ENCODE measurements at regions not wholly inside any gene's neighbourhood (a gene's known extent, or its start where the extent isn't known, plus 50 kb on each side); places are given as distances from the start of the nearest gene placed in this dataset.
"Not testable (repeated sequence)": the region's sequence is repeated elsewhere in the genome, so short reads cannot be mapped to it uniquely, and the experiment has no call there.

DNA sequence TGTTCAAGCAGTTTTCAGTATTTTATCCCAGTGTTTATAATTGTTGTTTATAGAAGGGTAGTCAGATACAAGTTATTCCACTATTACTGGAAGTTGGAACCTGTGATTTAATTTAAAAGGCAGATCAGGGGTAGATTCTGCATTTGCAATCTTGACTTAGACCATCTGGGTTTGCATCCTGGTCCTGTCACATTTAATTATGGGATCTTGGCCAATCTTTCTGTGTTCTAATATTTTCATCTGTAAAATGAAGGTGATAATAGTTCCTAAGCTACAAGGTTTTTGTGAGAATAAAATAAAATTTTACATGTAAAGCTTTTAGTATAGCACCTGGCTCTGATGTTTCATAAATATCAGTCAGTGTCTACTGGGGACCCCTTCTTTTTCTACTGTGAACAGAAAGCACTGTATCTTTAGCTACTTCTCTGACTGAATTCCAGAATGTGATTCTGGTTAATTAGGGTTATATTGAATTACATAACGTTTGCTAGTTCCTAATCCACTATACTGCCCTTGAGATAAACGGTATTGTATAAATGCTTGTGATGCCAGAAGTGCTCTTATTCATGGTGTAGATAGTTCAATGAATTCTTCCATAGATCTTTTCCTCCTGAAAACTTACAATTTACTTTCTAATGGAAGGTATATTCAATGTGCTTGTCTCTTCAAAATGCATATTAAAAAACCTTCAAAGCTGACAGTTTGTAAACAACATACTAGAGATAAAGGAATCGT lies 131.0 kb downstream of the KCNK1 start:
- no peak overlapping the region for H3K27ac Mint-ChIP-seq
- DNase-seq (no peak), ATAC-seq (no peak)
- CTCF ChIA-PET = no interaction called here
- H3K36me3 Mint-ChIP-seq = no peaks in the 10 kb centered on the region
- no peak overlapping the region for H3K4me3 Mint-ChIP-seq
- H3K4me1 Mint-ChIP-seq = no peaks in the 10 kb centered on the region
- peaks cover 4% of the 10 kb centered on the region for H3K27me3 Mint-ChIP-seq
- no peaks in the 10 kb centered on the region for H3K9me3 Mint-ChIP-seq (ENCODE audit: low read depth)

DNA sequence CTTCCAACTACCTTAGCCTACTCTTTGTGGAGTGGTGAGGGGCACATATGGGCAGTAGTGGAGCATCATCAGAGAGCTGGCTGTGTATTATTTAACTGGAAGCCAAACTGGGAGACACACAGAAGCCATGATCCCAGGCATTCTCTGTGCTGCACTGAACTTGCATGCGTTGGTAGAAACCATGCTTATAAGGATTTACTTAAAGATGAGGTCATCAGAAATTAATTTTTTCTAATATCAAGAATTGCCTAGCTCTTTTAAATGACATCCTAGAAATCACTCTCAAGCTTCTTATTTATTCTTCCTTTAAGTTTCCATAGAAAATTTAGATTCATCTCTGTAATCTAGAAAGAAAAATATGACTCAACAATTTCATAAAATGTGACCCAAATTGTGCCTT lies 136.2 kb downstream of the KCNK1 start:
- DNase-seq (no peak), ATAC-seq (no peak)
- no peaks in the 10 kb centered on the region for H3K36me3 Mint-ChIP-seq
- H3K27me3 Mint-ChIP-seq = no peaks in the 10 kb centered on the region
- H3K4me3 Mint-ChIP-seq = no peak overlapping the region
- CTCF ChIA-PET = no interaction called here
- H3K27ac Mint-ChIP-seq = no peak overlapping the region
- no peaks in the 10 kb centered on the region for H3K9me3 Mint-ChIP-seq (ENCODE audit: low read depth)
- H3K4me1 Mint-ChIP-seq = no peaks in the 10 kb centered on the region

DNA sequence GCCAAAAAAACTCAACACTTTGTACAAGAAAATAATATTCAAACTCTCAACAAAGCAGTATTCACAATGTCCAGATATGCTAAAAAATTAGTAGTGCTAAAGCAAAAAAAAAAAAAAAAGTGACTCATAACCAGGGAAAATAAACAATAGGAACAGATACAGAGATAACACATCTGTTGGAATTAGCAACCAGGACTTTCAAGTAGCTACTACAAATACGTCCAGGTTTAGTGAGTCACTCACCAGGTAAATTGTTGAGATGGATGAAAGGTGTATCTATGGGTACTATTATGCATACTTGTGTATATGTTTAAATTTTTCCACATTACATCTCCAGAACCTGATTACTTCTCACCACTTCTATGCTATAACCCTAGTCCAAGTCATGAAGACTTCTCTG lies 144.8 kb upstream of the SLC35F3 start:
- CTCF ChIA-PET = no interaction called here
- ATAC-seq (no peak), DNase-seq (no peak)
- Mint-ChIP-seq H3K9me3 (ENCODE audit: low read depth) (no peaks in the 10 kb centered on the region), H3K4me1 (no peaks in the 10 kb centered on the region), H3K36me3 (no peaks in the 10 kb centered on the region), H3K27ac (no peak overlapping the region), H3K27me3 (no peaks in the 10 kb centered on the region), H3K4me3 (no peak overlapping the region)

DNA sequence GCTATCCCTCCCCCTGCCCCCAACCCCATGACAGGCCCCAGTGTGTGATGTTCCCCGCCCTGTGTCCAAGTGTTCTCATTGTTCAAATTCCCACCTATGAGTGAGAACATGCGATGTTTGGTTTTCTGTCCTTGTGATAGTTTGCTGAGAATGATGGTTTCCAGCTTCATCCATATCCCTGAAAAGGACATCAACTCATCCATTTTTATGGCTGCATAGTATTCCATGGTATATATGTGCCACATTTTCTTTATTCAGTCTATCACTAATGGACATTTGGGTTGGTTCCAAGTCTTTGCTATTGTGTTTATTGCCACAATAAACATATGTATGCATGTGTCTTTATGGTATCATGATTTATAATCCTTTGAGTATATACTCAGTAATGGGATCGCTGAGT lies 140.2 kb upstream of the SLC35F3 start:
- H3K27me3 Mint-ChIP-seq; H3K4me1 Mint-ChIP-seq; H3K36me3 Mint-ChIP-seq; DNase-seq; CTCF ChIA-PET; ATAC-seq; H3K27ac Mint-ChIP-seq; H3K4me3 Mint-ChIP-seq; H3K9me3 Mint-ChIP-seq (ENCODE audit: low read depth): not testable (repeated sequence)

DNA sequence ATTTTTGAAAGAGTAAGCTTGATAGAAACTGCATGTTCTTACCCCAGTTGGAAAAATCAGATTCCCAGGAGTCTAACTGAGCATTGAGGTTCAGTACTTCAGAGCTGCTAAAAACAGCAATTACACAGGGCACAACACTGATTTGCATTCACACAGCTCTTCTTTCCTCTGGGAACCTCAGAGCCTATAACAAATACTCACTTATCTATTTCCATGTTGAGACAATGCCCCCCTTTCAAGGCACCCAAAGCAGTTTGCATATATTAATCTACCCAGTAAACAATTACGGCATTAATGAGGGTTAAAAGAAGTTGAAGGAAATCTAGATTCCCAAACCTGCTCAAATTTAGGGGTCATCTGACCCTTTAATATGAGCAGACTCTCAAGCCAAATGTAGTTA lies 126.9 kb upstream of the SLC35F3 start:
- Mint-ChIP-seq H3K4me1 (no peaks in the 10 kb centered on the region), H3K36me3 (no peaks in the 10 kb centered on the region), H3K4me3 (no peak overlapping the region), H3K27me3 (no peaks in the 10 kb centered on the region), H3K27ac (no peak overlapping the region), H3K9me3 (ENCODE audit: low read depth) (peaks cover 2% of the 10 kb centered on the region)
- ATAC-seq (no peak), DNase-seq (no peak)
- CTCF ChIA-PET = no interaction called here

DNA sequence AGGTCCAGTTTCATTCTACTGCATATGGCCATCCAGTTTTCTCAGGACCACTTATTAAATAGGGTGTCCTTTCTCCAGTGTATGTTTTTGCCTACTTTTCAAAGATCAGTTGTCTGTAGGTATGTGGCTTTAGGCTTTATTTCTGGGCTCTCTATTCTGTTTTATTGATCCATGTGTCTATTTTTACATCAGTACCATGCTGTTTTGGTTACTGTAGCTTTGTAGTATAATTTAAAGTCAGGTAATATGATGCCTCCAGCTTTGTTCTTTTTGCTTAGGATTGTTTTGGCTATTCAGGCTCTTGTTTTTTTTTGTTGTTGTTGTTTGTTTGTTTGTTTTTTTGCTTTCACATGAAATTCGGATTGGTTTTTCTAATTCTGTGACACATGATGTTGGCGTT lies 124.4 kb upstream of the SLC35F3 start:
- H3K9me3 Mint-ChIP-seq (ENCODE audit: low read depth) = peaks cover 2% of the 10 kb centered on the region
- no peaks in the 10 kb centered on the region for H3K36me3 Mint-ChIP-seq
- H3K27ac Mint-ChIP-seq = no peak overlapping the region
- no peaks in the 10 kb centered on the region for H3K27me3 Mint-ChIP-seq
- ATAC-seq (no peak), DNase-seq (no peak)
- CTCF ChIA-PET = no interaction called here
- no peak overlapping the region for H3K4me3 Mint-ChIP-seq
- no peaks in the 10 kb centered on the region for H3K4me1 Mint-ChIP-seq

DNA sequence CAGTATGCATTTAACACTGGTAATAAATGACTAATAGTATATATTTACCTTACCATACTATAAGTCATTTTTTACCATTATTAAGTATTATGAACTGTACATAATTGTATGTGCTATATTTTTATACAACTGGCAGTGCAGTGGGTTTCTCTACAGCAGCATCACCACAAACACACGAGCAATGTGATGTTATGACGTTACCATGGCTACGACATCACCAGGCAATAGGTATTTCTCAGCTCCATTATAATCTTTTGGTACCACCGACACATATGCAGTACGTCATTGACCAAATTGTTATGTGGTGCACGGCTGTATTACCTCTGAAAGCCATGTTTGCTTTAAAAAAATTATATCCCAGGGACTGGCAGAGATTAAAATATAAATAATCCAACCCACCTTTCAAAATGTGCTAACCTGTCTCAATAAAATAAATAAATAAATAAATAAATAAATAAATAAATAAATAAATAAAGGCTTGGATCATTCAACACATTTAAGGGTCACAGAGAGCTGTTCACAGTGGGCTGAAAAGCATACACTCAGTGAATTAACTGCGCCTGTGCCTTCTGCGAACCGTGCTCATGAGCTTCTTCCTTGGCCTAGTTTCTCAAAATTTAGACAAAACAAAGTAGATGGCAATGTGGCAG lies 121.4 kb upstream of the SLC35F3 start:
- Mint-ChIP-seq H3K9me3 (ENCODE audit: low read depth) (peaks cover 2% of the 10 kb centered on the region), H3K36me3 (no peaks in the 10 kb centered on the region), H3K4me1 (no peaks in the 10 kb centered on the region), H3K4me3 (no peak overlapping the region), H3K27me3 (no peaks in the 10 kb centered on the region), H3K27ac (no peak overlapping the region)
- no peak for ATAC-seq
- no peak for DNase-seq
- CTCF ChIA-PET = no interaction called here

DNA sequence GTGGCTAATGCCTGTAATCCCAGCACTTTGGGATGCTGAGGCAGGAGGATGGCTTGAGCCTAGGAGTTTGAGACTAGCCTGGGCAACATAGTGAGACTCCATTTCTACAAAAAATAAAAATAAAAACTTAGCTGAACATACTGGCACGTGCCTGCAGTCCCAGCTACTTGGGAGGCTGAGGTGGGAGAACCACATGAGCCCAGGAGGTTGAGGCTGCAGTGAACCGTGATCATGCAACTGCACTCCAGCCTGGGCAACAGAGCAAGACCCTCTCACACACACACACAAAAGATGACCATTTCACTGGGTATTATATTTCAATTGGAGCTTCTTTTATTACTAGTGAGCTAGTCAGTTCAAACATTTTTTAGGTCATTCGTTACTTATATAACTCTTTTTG lies 116.9 kb upstream of the SLC35F3 start:
- H3K4me1 Mint-ChIP-seq = no peaks in the 10 kb centered on the region
- peaks cover 2% of the 10 kb centered on the region for H3K27me3 Mint-ChIP-seq
- ATAC-seq = no peak
- CTCF ChIA-PET = interaction anchor here (1.7 kb wide), 1 partner anchor 16 kb away, joined by 3 read pairs; no protein-coding TSS in a partner anchor
- H3K27ac Mint-ChIP-seq = no peak overlapping the region
- H3K4me3 Mint-ChIP-seq = no peak overlapping the region
- no peaks in the 10 kb centered on the region for H3K9me3 Mint-ChIP-seq (ENCODE audit: low read depth)
- no peak for DNase-seq
- no peaks in the 10 kb centered on the region for H3K36me3 Mint-ChIP-seq

DNA sequence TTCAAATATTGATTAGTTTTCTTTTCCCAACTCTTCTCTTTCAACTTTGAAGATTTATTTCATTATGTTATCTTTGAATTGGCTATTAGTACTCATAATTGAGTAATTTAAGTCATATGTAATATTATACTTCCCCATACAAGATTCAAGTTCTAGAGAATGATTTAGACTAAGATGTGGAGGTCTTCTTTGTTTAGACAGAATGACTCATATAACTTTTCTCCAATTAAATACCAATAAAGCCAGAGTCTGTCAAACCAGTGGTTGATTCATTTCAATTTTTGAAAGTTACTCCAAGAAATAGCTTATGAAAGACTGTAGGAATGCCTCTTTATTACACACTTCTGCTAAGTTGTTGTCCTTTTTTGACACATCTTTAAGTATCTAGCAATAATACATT lies 115.8 kb upstream of the SLC35F3 start:
- CTCF ChIA-PET = no interaction called here
- no peaks in the 10 kb centered on the region for H3K36me3 Mint-ChIP-seq
- ATAC-seq (no peak), DNase-seq (no peak)
- peaks cover 4% of the 10 kb centered on the region for H3K27me3 Mint-ChIP-seq
- H3K27ac Mint-ChIP-seq = no peak overlapping the region
- no peaks in the 10 kb centered on the region for H3K4me1 Mint-ChIP-seq
- H3K4me3 Mint-ChIP-seq = no peak overlapping the region
- no peaks in the 10 kb centered on the region for H3K9me3 Mint-ChIP-seq (ENCODE audit: low read depth)

DNA sequence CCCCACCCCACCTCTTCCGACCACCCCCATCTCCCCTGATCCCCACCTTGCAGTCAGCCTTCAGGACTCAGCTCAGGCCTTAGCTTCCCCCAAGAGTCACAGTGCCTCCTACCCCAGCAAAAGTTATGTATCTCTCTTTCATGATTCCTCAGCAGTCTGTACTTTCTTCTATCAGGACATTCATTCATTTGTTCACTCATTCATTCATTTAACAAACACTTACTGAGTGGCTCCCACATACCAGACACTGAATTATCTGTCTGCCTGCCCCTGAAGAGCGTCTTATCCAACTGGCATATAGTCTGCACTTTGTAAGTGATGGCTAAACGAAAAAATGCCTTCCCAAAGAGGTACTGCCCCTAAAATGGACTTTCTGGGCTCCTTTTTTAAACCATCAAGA lies 114.4 kb upstream of the SLC35F3 start:
- no peaks in the 10 kb centered on the region for H3K36me3 Mint-ChIP-seq
- CTCF ChIA-PET = no interaction called here
- peaks cover 4% of the 10 kb centered on the region for H3K27me3 Mint-ChIP-seq

DNA sequence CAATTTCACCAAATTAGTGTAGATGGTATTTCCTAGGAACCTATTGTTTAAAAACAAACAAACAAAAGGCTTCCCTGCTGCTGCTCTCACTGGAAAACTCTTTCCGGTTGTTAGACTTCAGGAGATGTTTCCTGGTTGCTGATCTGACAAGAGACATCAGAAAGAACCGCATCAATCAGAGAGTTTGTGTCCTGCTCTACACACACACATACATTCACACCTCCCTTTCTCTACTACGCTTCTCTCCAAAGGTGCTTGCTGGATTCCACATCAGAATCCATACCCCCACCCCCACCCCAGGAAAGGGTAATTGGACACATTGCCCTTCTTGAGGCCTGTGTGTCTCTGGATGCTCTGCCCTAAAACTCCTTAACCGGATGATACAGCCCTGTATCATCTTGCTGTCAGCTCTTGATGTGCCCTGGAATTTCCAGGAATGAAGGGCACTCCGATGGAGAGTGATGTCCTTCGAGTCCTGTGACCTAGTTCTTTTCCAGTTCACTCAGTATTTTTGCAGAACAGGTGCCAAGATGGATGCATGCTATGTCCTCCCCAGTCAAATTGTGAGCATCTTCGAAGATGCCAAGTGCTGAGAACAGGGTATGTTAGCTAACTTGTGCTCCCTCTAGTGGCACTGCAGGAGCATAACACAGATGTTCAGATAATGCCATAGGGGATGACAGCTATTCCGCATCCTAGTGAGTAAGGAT lies 113.7 kb upstream of the SLC35F3 start:
- Mint-ChIP-seq H3K9me3 (ENCODE audit: low read depth) (no peaks in the 10 kb centered on the region), H3K27me3 (peaks cover 4% of the 10 kb centered on the region), H3K4me3 (no peak overlapping the region), H3K27ac (no peak overlapping the region), H3K4me1 (no peaks in the 10 kb centered on the region), H3K36me3 (no peaks in the 10 kb centered on the region)
- CTCF ChIA-PET = interaction anchor here (0.6 to 1.6 kb wide), 10 partner anchors 12 to 486 kb away, joined by 3 to 9 read pairs (median 4); no protein-coding TSS in a partner anchor
- DNase-seq = no peak
- peak; percentile 72 for ATAC-seq

More for the DNA sequence above, 114.4 kb upstream of the SLC35F3 start:
- Mint-ChIP-seq H3K27ac (no peak overlapping the region), H3K4me3 (no peak overlapping the region), H3K9me3 (ENCODE audit: low read depth) (no peaks in the 10 kb centered on the region), H3K4me1 (no peaks in the 10 kb centered on the region)
- no peak for DNase-seq
- ATAC-seq = no peak

DNA sequence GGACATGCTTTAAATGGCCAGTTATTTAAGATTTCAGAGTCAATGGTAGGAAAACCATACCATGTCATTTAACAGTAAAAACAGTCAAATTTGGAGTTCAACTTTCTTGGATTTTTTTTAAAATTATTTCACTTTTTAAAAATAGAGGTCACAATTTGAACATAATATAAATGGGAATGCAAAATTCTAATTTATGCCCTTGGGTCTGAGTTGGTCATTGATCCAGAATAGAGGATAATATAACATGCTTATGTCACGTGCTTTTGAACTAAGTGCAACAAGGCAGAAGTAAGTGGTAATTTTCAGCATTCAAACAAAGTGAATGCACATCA lies 113.1 kb upstream of the SLC35F3 start:
- H3K4me1 Mint-ChIP-seq = no peaks in the 10 kb centered on the region
- peaks cover 4% of the 10 kb centered on the region for H3K27me3 Mint-ChIP-seq
- CTCF ChIA-PET = interaction anchor here (0.6 to 1.6 kb wide), 9 partner anchors 11 to 486 kb away, joined by 3 to 9 read pairs (median 4); no protein-coding TSS in a partner anchor
- no peak overlapping the region for H3K4me3 Mint-ChIP-seq
- H3K36me3 Mint-ChIP-seq = no peaks in the 10 kb centered on the region
- ATAC-seq (no peak), DNase-seq (no peak)
- no peaks in the 10 kb centered on the region for H3K9me3 Mint-ChIP-seq (ENCODE audit: low read depth)
- H3K27ac Mint-ChIP-seq = no peak overlapping the region

DNA sequence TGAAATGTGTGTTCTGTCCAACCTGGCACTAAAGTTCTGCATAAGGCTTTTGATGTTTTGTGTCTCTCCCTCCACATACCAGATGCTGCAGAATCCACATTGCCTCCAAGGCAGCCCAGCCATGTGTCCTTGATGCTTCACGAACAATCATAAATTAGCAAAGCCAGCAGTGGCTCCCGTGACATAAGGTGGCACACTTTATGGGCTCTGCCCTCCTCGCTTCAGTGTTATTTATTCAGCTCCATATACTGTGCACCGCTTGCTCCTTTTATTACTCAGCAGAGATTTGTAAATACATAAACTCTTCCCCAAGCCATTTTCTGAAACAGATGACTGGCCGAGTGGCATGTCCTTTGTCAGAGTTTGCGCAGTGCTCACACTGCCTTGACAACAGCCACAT lies 112.8 kb upstream of the SLC35F3 start:
- Mint-ChIP-seq H3K27me3 (peaks cover 4% of the 10 kb centered on the region), H3K36me3 (no peaks in the 10 kb centered on the region), H3K9me3 (ENCODE audit: low read depth) (no peaks in the 10 kb centered on the region), H3K27ac (no peak overlapping the region), H3K4me3 (no peak overlapping the region), H3K4me1 (no peaks in the 10 kb centered on the region)
- DNase-seq = no peak
- CTCF ChIA-PET = interaction anchor here (0.6 to 1.6 kb wide), 7 partner anchors 278 to 487 kb away, joined by 3 to 9 read pairs (median 4); no protein-coding TSS in a partner anchor
- no peak for ATAC-seq

DNA sequence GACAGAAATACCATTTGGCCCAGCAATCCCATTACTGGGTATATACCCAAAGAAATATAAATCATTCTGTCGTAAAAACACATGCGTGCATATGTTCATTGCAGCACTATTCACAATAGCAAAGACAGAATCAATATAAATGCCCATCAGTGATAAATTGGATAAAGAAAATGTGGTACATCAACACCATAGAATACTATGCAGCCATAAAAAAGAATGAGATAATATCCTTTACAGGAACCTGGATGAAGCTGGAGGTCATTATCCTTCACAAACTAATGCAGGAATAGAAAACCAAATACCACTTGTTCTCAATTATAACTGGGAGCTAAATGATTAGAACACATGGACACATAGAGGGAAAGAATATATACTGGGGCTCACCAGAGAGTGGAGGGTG lies 109.6 kb upstream of the SLC35F3 start:
- DNase-seq = no peak
- CTCF ChIA-PET = no interaction called here
- Mint-ChIP-seq H3K36me3 (no peaks in the 10 kb centered on the region), H3K9me3 (ENCODE audit: low read depth) (no peaks in the 10 kb centered on the region), H3K4me1 (no peaks in the 10 kb centered on the region), H3K4me3 (no peak overlapping the region), H3K27me3 (peaks cover 2% of the 10 kb centered on the region), H3K27ac (no peak overlapping the region)
- no peak for ATAC-seq

Measured in activated CD8-positive, alpha-beta memory T cell treated with anti-CD3 and anti-CD28 coated beads, Interleukin-2, amount 10 ng/mL, durations not matched to agents 7 days and 5 days (primary cell).